GM19023 (cell line): ENCODE measurements at regions not wholly inside any gene's neighbourhood (a gene's known extent, or its start where the extent isn't known, plus 50 kb on each side); places are given as distances from the start of the nearest gene placed in this dataset.
"Not testable (repeated sequence)": the region's sequence is repeated elsewhere in the genome, so short reads cannot be mapped to it uniquely, and the experiment has no call there.

Experiments
- ATAC-seq: cut with Tn5 transposase; IDR thresholded peaks from one replicate; pipeline ENCODE4 v1.9.1; 2021; ENCODE audit warnings: mild to moderate bottlenecking, moderate library complexity; ENCODE audit not compliant: unreplicated experiment

GRCh38 chr2:199216253-199216652 lies 241.5 kb downstream of the SATB2 start:
- ATAC-seq, result no peak

GRCh38 chr2:199207011-199207410 lies 250.7 kb downstream of the SATB2 start:
- no peak for ATAC-seq

GRCh38 chr2:199206536-199206935 lies 251.2 kb downstream of the SATB2 start:
- ATAC-seq, result no peak

- no peak for ATAC-seq
Measured at GRCh38 chr2:199202964-199203363, 254.8 kb downstream of the SATB2 start.

GRCh38 chr2:199201539-199201938 lies 256.2 kb downstream of the SATB2 start:
- ATAC-seq, result no peak

GRCh38 chr2:199199797-199200196 lies 257.9 kb downstream of the SATB2 start:
- ATAC-seq, result no peak

GRCh38 chr2:199197448-199197847 lies 260.3 kb downstream of the SATB2 start:
- no peak for ATAC-seq

- no peak for ATAC-seq
Measured at GRCh38 chr2:199196686-199197085, 261.1 kb downstream of the SATB2 start.

GRCh38 chr2:199195927-199196502 lies 261.7 kb downstream of the SATB2 start:
- ATAC-seq, result no peak

GRCh38 chr2:199191461-199191860 lies 266.3 kb downstream of the SATB2 start:
- no peak for ATAC-seq

GRCh38 chr2:199189229-199189628 lies 268.5 kb downstream of the SATB2 start:
- no peak for ATAC-seq

GRCh38 chr2:199186301-199186751 lies 271.4 kb downstream of the SATB2 start:
- ATAC-seq, result no peak

GRCh38 chr2:199185174-199185573 lies 272.6 kb downstream of the SATB2 start:
- ATAC-seq, result not testable (repeated sequence)

GRCh38 chr2:199163613-199164458 lies 293.9 kb downstream of the SATB2 start:
- ATAC-seq, result no peak

GRCh38 chr2:199160677-199161465 lies 296.9 kb downstream of the SATB2 start:
- ATAC-seq, result no peak

GRCh38 chr2:199160081-199160480 lies 297.7 kb downstream of the SATB2 start:
- ATAC-seq, result no peak

- ATAC-seq, result no peak
Measured at GRCh38 chr2:199148076-199148845, 309.5 kb downstream of the SATB2 start.

- no peak for ATAC-seq
Measured at GRCh38 chr2:199147216-199147615, 310.5 kb downstream of the SATB2 start.

GRCh38 chr2:199144546-199144945 lies 313.2 kb downstream of the SATB2 start:
- no peak for ATAC-seq

- ATAC-seq, result no peak
Measured at GRCh38 chr2:199144036-199144435, 313.7 kb downstream of the SATB2 start.

- ATAC-seq, result no peak
Measured at GRCh38 chr2:199136681-199137080, 321.1 kb downstream of the SATB2 start.
